Vagina (tissue), 2 donors: ENCODE measurements at regions not wholly inside any gene's neighbourhood (a gene's known extent, or its start where the extent isn't known, plus 50 kb on each side); places are given as distances from the start of the nearest gene placed in this dataset.

ENCODE experiments used
- DNase-seq, 2 donors: peaks; one replicate each; pipeline ENCODE4 v3.0.0-alpha.2; 2017; ENCODE audit errors: extremely low spot score in 2 of 2
- H3K27ac ChIP-seq: fragments of 200-600 bp; sonication (generic); one replicate; pipeline ENCODE4 v1.5.1; 2019
- H3K27me3 ChIP-seq: fragments of 200-600 bp; sonication (generic); one replicate; pipeline ENCODE4 v1.5.1; 2019
- H3K36me3 ChIP-seq, 2 donors: fragments of 200-600 bp; sonication (generic); one replicate each; pipeline ENCODE4 v1.5.1; 2017 to 2019
- H3K4me1 ChIP-seq: fragments of 200-600 bp; sonication (generic); one replicate; pipeline ENCODE4 v1.5.1; 2019
- H3K4me3 ChIP-seq, 2 donors: fragments of 200-600 bp; sonication (generic); 1 replicate in 1 of 2; 2 replicates in 1 of 2; pipeline ENCODE4 v1.5.1; 2016 to 2019
- H3K9me3 ChIP-seq: fragments of 200-600 bp; sonication (generic); one replicate; pipeline ENCODE4 v1.5.1; 2019
- POLR2A ChIP-seq, 2 donors: fragments of 450-650 bp; IDR thresholded peaks; one replicate each; pipeline ENCODE4 v1.6.1; 2017; ENCODE audit warnings: antibody characterized with exemption in 2 of 2, mild to moderate bottlenecking in 2 of 2, moderate library complexity in 2 of 2
- POLR2AphosphoS5 ChIP-seq, 2 donors: sonication (generic); formaldehyde crosslinking; IDR thresholded peaks; one replicate each; pipeline ENCODE4 v1.9.0; 2017; ENCODE audit warnings: antibody characterized with exemption in 2 of 2, mild to moderate bottlenecking in 2 of 2, low read depth in 1 of 2; ENCODE audit not compliant: insufficient read depth in 1 of 2
- intact Hi-C: fragments of 100-400 bp; cut with DNase I; formaldehyde crosslinking; loops from one replicate; pipeline ENCODE4 v1.15.1; 2023
- TF ChIP-seq, protein P1 (sequence below), 3 experiments: fragments of 450-650 bp in 2 of 3; fragments of 200-600 bp in 1 of 3; sonication (generic) in 1 of 3; IDR thresholded peaks; one replicate each; pipeline ENCODE4 v1.5.1; 2017 to 2019; ENCODE audit warnings: antibody characterized with exemption in 3 of 3, mild to moderate bottlenecking in 2 of 3, moderate library complexity in 2 of 3

DNA sequence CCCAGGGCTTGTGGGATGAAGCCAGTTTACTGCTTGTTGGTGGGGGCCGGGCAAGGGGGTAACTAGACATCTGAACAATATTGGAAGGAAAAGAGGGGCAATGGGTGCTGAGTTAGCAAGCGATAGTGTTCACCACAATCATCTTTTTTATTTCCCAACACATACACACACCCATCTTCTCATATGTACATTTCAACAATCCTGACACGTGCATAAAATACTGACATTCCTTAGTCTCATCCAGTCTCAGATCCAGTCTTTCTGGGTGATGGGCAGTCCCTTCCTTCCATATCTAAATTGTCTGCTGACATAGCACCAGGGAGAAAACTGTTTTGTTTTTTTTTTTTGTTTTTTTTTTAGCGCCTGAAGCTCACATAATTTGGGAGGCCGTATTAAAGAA lies 333.6 kb upstream of the TRPC7 start:
- Histone ChIP-seq H3K4me3 (no peak overlapping the region), H3K36me3 (no peaks in the 10 kb centered on the region), H3K4me1 (no peaks in the 10 kb centered on the region), H3K9me3 (no peaks in the 10 kb centered on the region), H3K27me3 (no peaks in the 10 kb centered on the region), H3K27ac (no peak overlapping the region)
- no peak for TF ChIP-seq POLR2A (IDR thresholded peaks at IDR 0.05)
- TF ChIP-seq POLR2AphosphoS5 (IDR thresholded peaks at IDR 0.05; ENCODE audit: insufficient read depth in 1 of 2, low read depth in 1 of 2), result no peak
- TF ChIP-seq, protein P1, sequence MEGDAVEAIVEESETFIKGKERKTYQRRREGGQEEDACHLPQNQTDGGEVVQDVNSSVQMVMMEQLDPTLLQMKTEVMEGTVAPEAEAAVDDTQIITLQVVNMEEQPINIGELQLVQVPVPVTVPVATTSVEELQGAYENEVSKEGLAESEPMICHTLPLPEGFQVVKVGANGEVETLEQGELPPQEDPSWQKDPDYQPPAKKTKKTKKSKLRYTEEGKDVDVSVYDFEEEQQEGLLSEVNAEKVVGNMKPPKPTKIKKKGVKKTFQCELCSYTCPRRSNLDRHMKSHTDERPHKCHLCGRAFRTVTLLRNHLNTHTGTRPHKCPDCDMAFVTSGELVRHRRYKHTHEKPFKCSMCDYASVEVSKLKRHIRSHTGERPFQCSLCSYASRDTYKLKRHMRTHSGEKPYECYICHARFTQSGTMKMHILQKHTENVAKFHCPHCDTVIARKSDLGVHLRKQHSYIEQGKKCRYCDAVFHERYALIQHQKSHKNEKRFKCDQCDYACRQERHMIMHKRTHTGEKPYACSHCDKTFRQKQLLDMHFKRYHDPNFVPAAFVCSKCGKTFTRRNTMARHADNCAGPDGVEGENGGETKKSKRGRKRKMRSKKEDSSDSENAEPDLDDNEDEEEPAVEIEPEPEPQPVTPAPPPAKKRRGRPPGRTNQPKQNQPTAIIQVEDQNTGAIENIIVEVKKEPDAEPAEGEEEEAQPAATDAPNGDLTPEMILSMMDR (IDR thresholded peaks at IDR 0.05), result no peak
- intact Hi-C loops, result no loop called here
- no peak for DNase-seq

DNA sequence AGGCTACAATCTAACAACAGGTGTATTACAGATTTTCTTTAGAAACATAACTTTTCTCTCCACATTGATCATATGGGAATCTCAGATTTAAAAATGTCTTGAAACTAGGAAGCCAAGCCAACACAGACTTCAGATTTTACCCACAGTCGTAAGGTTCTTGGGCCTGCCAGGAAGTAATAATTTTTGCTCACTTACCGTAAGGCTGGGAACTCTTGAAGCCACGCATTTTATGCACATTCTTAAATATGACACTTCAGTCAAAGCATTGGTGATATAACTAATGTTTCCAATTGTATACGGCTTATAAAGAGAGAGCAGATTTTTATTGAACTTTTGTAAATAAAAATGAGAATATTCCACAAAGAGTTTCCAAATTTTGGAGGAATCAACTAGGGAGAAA lies 328.9 kb upstream of the TRPC7 start:
- TF ChIP-seq, protein P1 (IDR thresholded peaks at IDR 0.05), result no peak
- TF ChIP-seq POLR2AphosphoS5 (IDR thresholded peaks at IDR 0.05; ENCODE audit: insufficient read depth in 1 of 2, low read depth in 1 of 2) (no peak), POLR2A (IDR thresholded peaks at IDR 0.05) (no peak)
- H3K27me3 ChIP-seq, result no peaks in the 10 kb centered on the region
- H3K9me3 ChIP-seq, result peaks cover 2% of the 10 kb centered on the region
- H3K27ac ChIP-seq, result no peak overlapping the region
- no peaks in the 10 kb centered on the region for H3K4me1 ChIP-seq
- DNase-seq, result no peak
- H3K36me3 ChIP-seq, result no peaks in the 10 kb centered on the region
- no peak overlapping the region for H3K4me3 ChIP-seq
- intact Hi-C loops, result no loop called here

DNA sequence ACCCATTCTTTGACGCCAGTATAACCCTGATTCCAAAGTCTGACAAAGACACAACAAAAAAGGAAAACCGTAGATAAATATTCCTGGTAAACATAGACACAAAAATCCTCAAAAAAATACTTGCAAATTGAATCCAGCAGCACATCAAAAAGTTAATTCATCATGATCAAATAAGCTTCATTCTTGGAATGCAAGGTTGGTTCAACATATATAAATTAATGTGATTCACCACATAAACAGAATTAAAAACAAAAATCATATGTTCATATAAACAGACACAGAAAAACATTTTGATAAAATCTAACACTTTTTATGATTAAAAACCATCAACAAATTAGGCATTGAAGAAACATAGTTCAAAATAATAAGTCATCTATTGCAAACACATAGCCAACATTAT lies 324.2 kb upstream of the TRPC7 start:
- no peak for DNase-seq
- Histone ChIP-seq H3K27me3 (no peaks in the 10 kb centered on the region), H3K4me3 (no peak overlapping the region), H3K36me3 (no peaks in the 10 kb centered on the region), H3K27ac (no peak overlapping the region), H3K4me1 (no peaks in the 10 kb centered on the region), H3K9me3 (peaks cover 4% of the 10 kb centered on the region)
- intact Hi-C loops, result no loop called here
- TF ChIP-seq, protein P1 (IDR thresholded peaks at IDR 0.05), result no peak
- TF ChIP-seq POLR2AphosphoS5 (IDR thresholded peaks at IDR 0.05; ENCODE audit: insufficient read depth in 1 of 2, low read depth in 1 of 2) (no peak), POLR2A (IDR thresholded peaks at IDR 0.05) (no peak)

DNA sequence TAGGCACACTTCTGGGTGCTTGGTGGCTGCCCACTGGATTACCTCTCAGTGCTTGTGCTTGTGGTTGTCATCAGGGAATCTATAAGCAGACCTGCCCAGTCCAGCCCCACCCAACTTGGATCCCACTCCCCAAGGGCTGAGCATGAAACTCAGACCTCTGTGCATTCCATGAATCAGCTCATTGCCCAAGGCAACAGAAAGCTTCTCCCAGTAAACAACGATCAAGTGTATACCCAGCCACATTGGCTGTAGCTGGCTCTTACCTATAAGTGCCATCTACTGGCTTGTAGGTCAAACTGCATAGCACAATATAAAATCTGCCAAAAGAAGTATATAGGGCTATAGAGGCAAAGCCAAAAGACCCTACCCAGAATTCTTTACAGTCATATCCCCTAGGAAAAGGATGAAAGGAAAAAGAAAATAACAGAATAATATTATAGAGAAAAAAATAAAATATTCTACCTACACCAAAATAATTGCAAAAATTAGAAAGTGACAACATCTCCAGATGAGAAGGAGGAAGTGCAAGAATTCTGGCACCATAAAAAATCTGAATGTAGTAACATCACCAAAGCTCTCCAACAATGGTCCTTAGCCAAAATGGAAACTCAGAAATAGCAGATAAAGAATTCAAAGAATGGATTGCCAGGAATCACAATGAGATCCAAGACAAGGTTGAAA lies 321.0 kb upstream of the TRPC7 start:
- no peak overlapping the region for H3K27ac ChIP-seq
- no peaks in the 10 kb centered on the region for H3K4me1 ChIP-seq
- intact Hi-C loops, result no loop called here
- no peaks in the 10 kb centered on the region for H3K36me3 ChIP-seq
- H3K27me3 ChIP-seq, result no peaks in the 10 kb centered on the region
- no peak overlapping the region for H3K4me3 ChIP-seq
- no peak for DNase-seq
- TF ChIP-seq POLR2AphosphoS5 (IDR thresholded peaks at IDR 0.05; ENCODE audit: insufficient read depth in 1 of 2, low read depth in 1 of 2) (no peak), POLR2A (IDR thresholded peaks at IDR 0.05) (no peak)
- TF ChIP-seq, protein P1 (IDR thresholded peaks at IDR 0.05), result no peak
- peaks cover 4% of the 10 kb centered on the region for H3K9me3 ChIP-seq

DNA sequence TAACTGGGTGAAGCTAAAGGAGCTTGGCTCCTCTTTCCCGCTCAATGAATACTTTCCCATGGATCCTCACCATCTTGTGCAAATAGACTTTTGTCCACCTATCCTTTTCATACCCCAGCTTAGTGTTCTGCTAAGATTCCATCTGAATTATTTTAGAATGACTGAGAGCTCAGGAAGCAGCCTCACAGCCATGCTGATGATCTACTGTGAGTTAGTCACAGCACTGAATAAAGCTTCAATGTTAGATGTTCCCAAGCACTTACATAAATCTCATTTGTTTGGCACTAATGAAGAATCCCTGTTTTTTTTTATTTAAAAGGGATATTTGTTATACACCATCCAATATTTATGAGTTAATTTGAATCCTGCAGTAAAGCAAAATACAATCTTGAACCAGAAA lies 317.6 kb upstream of the TRPC7 start:
- no peak overlapping the region for H3K27ac ChIP-seq
- intact Hi-C loops, result no loop called here
- no peaks in the 10 kb centered on the region for H3K4me1 ChIP-seq
- no peaks in the 10 kb centered on the region for H3K36me3 ChIP-seq
- no peak for DNase-seq
- no peak overlapping the region for H3K4me3 ChIP-seq
- TF ChIP-seq, protein P1 (IDR thresholded peaks at IDR 0.05), result no peak
- TF ChIP-seq POLR2AphosphoS5 (IDR thresholded peaks at IDR 0.05; ENCODE audit: insufficient read depth in 1 of 2, low read depth in 1 of 2) (no peak), POLR2A (IDR thresholded peaks at IDR 0.05) (no peak)
- no peaks in the 10 kb centered on the region for H3K9me3 ChIP-seq
- H3K27me3 ChIP-seq, result no peaks in the 10 kb centered on the region
